ENCODE measurements at regions not wholly inside any gene's neighbourhood (a gene's known extent, or its start where the extent isn't known, plus 50 kb on each side); places are given as distances from the start of the nearest gene placed in this dataset. TPM values are rescaled to one million over a fixed set of nuclear protein-coding genes. Genes with fewer than 3 reads are reported as not detected.

GRCh38 chr3:25372167-25372566, 55.9 kb upstream of the RARB start:
- ChIA-PET CTCF (no interaction called here), POLR2A (no interaction called here)
- TF ChIP-seq CTCF (IDR thresholded peaks at IDR 0.05; ENCODE audit: low read depth, low read length) = no peak
- H3K27me3 ChIP-seq (ENCODE audit: control insufficient read depth, insufficient read depth, low read length) = no peaks in the 10 kb centered on the region
- DNase-seq (ENCODE audit: low read depth, low spot score) = no peak
- H3K9me3 ChIP-seq (ENCODE audit: control insufficient read depth, insufficient read depth, low read length) = no peaks in the 10 kb centered on the region
- no peak overlapping the region for H3K27ac ChIP-seq (ENCODE audit: low read depth, low read length)
- H3K4me3 ChIP-seq (ENCODE audit: low read depth, low read length) = no peak overlapping the region

- H3K4me3 ChIP-seq (ENCODE audit: low read depth, low read length) = no peak overlapping the region
- no peaks in the 10 kb centered on the region for H3K27me3 ChIP-seq (ENCODE audit: control insufficient read depth, insufficient read depth, low read length)
- TF ChIP-seq CTCF (IDR thresholded peaks at IDR 0.05; ENCODE audit: low read depth, low read length) = no peak
- ChIA-PET CTCF (no interaction called here), POLR2A (no interaction called here)
- DNase-seq (ENCODE audit: low read depth, low spot score) = no peak
- H3K9me3 ChIP-seq (ENCODE audit: control insufficient read depth, insufficient read depth, low read length) = no peaks in the 10 kb centered on the region
- H3K27ac ChIP-seq (ENCODE audit: low read depth, low read length) = no peak overlapping the region
Measured at GRCh38 chr3:25376340-25376739, 51.7 kb upstream of the RARB start.

GRCh38 chr3:25377042-25377441, 51.0 kb upstream of the RARB start:
- Histone ChIP-seq H3K27ac (ENCODE audit: low read depth, low read length) (no peak overlapping the region), H3K27me3 (ENCODE audit: control insufficient read depth, insufficient read depth, low read length) (no peaks in the 10 kb centered on the region), H3K9me3 (ENCODE audit: control insufficient read depth, insufficient read depth, low read length) (no peaks in the 10 kb centered on the region), H3K4me3 (ENCODE audit: low read depth, low read length) (no peak overlapping the region)
- ChIA-PET CTCF (no interaction called here), POLR2A (no interaction called here)
- no peak for TF ChIP-seq CTCF (IDR thresholded peaks at IDR 0.05; ENCODE audit: low read depth, low read length)
- DNase-seq (ENCODE audit: low read depth, low spot score) = no peak

Small RNA genes lying in the stretch of these regions (small RNA-seq; reads per million reads assigned to genes)
- not detected for gene RN7SL216P (ENCODE audit: insufficient read length, low read depth)
- gene RNA5SP125 (ENCODE audit: insufficient read length, low read depth) = not detected
- not detected for gene RNA5SP126 (ENCODE audit: insufficient read length, low read depth)
